Left colon (tissue), 2 donors: ENCODE measurements at regions not wholly inside any gene's neighbourhood (a gene's known extent, or its start where the extent isn't known, plus 50 kb on each side); places are given as distances from the start of the nearest gene placed in this dataset.
"Not testable (repeated sequence)": the region's sequence is repeated elsewhere in the genome, so short reads cannot be mapped to it uniquely, and the experiment has no call there.

ENCODE experiments used
- ATAC-seq: fragments of 200-7000 bp; cut with Tn5 transposase; one replicate; pipeline ENCODE4 v1.9.1; 2020; ENCODE audit warnings: mild to moderate bottlenecking, moderate library complexity
- DNase-seq, 2 donors: peaks; one replicate each; pipeline ENCODE4 v3.0.0-alpha.2; 2020
- intact Hi-C, 2 donors: fragments of 100-400 bp; cut with DNase I in 1 of 2; cut with micrococcal nuclease in 1 of 2; formaldehyde crosslinking; loops; one replicate each; pipeline versions ENCODE4 v1.11.2 to v1.14.0; 2022; cut with DNase I, micrococcal nuclease
- donor health status: DM: no; HTN: no; CAD: no.
- donor health status: DM: yes; HTN: yes; CAD: no.

- peak in 1 of 2 donors; percentile 12 for DNase-seq
- ATAC-seq = no peak
- intact Hi-C loops = no loop called here
These were observed 91.5 kb upstream of the HS6ST1 start for GRCh38 chr2:128410035-128410757.

- ATAC-seq (no peak), DNase-seq (peak in 1 of 2 donors; percentile 2)
- intact Hi-C loops = no loop called here
These were observed 92.1 kb upstream of the HS6ST1 start for GRCh38 chr2:128410758-128411215.

GRCh38 chr2:128411431-128411830 is 92.8 kb upstream of the HS6ST1 start:
- intact Hi-C loops = no loop called here
- peak in 1 of 2 donors; percentile 18 for DNase-seq

GRCh38 chr2:128412181-128412871 is 93.7 kb upstream of the HS6ST1 start:
- intact Hi-C loops = no loop called here
- no peak for ATAC-seq
- peak in 1 of 2 donors; percentile 12 for DNase-seq

More at GRCh38 chr2:128411431-128411830, 92.8 kb upstream of the HS6ST1 start:
- no peak for ATAC-seq

- intact Hi-C loops = no loop called here
- ATAC-seq (no peak), DNase-seq (peak in 1 of 2 donors; percentile 12)
These were observed 94.5 kb upstream of the HS6ST1 start for GRCh38 chr2:128413014-128413717.

GRCh38 chr2:128413718-128414341 is 95.2 kb upstream of the HS6ST1 start:
- DNase-seq = peak in 1 of 2 donors; percentile 3
- intact Hi-C loops = no loop called here

GRCh38 chr2:128414351-128414750 is 95.7 kb upstream of the HS6ST1 start:
- DNase-seq (peak in 1 of 2 donors; percentile 4), ATAC-seq (no peak)
- intact Hi-C loops = no loop called here

More at GRCh38 chr2:128413718-128414341, 95.2 kb upstream of the HS6ST1 start:
- no peak for ATAC-seq

GRCh38 chr2:128414946-128415778 is 96.5 kb upstream of the HS6ST1 start:
- DNase-seq (peak in 1 of 2 donors; percentile 5), ATAC-seq (no peak)

GRCh38 chr2:128415779-128416061 is 97.1 kb upstream of the HS6ST1 start:
- DNase-seq = no peak
- intact Hi-C loops = no loop called here

More at GRCh38 chr2:128414946-128415778, 96.5 kb upstream of the HS6ST1 start:
- intact Hi-C loops = no loop called here

GRCh38 chr2:128416109-128416785 is 97.6 kb upstream of the HS6ST1 start:
- peak in 1 of 2 donors; percentile 6 for DNase-seq
- no peak for ATAC-seq
- intact Hi-C loops = no loop called here

More at GRCh38 chr2:128415779-128416061, 97.1 kb upstream of the HS6ST1 start:
- no peak for ATAC-seq

- peak in 1 of 2 donors; percentile 10 for DNase-seq
- no peak for ATAC-seq
- intact Hi-C loops = no loop called here
These were observed 98.1 kb upstream of the HS6ST1 start for GRCh38 chr2:128416806-128417205.

- intact Hi-C loops, DNase-seq, ATAC-seq: not testable (repeated sequence)
These were observed 98.6 kb upstream of the HS6ST1 start for GRCh38 chr2:128417264-128417663.

- intact Hi-C loops = no loop called here
- ATAC-seq (no peak), DNase-seq (peak in 1 of 2 donors; percentile 5)
These were observed 101.5 kb upstream of the HS6ST1 start for GRCh38 chr2:128420131-128420530.

GRCh38 chr2:128420776-128421175 is 102.1 kb upstream of the HS6ST1 start:
- intact Hi-C loops = no loop called here
- DNase-seq (peak in 1 of 2 donors; percentile 5), ATAC-seq (no peak)

GRCh38 chr2:128421286-128421685 is 102.6 kb upstream of the HS6ST1 start:
- ATAC-seq (no peak), DNase-seq (peak in 1 of 2 donors; percentile 10)
- intact Hi-C loops = no loop called here

GRCh38 chr2:128421861-128422311 is 103.2 kb upstream of the HS6ST1 start:
- DNase-seq = peak in 1 of 2 donors; percentile 8
- intact Hi-C loops = no loop called here

GRCh38 chr2:128422571-128422970 is 103.9 kb upstream of the HS6ST1 start:
- intact Hi-C loops = no loop called here
- DNase-seq (no peak), ATAC-seq (no peak)

More at GRCh38 chr2:128421861-128422311, 103.2 kb upstream of the HS6ST1 start:
- ATAC-seq = no peak

GRCh38 chr2:128423788-128424165 is 105.1 kb upstream of the HS6ST1 start:
- DNase-seq = no peak
- ATAC-seq = no peak
- intact Hi-C loops = no loop called here
